ENCODE measurements at regions not wholly inside any gene's neighbourhood (a gene's known extent, or its start where the extent isn't known, plus 50 kb on each side); places are given as distances from the start of the nearest gene placed in this dataset.
"Not testable (repeated sequence)": the region's sequence is repeated elsewhere in the genome, so short reads cannot be mapped to it uniquely, and the experiment has no call there.

DNA sequence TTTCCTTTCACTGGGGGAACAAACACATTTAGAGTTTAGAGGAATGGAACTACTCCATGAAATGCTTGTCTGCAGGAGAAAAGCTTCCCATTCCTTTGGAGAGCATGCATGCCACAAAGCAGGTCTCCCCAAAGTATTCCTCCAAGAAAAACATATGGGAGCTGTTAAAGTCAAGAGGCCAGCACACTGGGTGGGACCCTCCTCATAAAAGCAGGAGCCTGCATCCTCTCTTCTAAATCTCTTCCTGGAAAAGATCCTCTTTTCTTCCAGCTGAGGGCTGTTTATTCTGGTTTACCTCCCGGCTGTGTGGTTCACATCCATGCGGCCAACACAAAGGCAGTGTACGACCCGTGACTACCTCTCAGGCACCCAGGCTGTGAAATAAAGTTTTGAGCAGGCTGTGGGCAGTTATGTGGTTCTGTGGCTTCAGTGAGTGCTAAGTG is 103.4 kb downstream of the TENT5C start:
- Histone ChIP-seq H3K4me3 (ENCODE audit: low read length) (no peak overlapping the region), H4K20me1 (ENCODE audit: control insufficient read depth, insufficient read depth, low read depth, low read length) (no peaks in the 10 kb centered on the region), H3F3A (ENCODE audit: control insufficient read depth, insufficient read depth) (no peaks in the 10 kb centered on the region), H3K79me2 (ENCODE audit: control insufficient read depth, low read length) (no peaks in the 10 kb centered on the region), H3K27ac (ENCODE audit: low read depth, low read length) (no peak overlapping the region), H3K9me2 (replicated peaks; ENCODE audit: control insufficient read depth, low read length) (no peaks in the 10 kb centered on the region), H3K4me2 (ENCODE audit: low read length) (no peak overlapping the region), H3K36me3 (ENCODE audit: control insufficient read depth, low read length) (no peaks in the 10 kb centered on the region), H3K4me1 (ENCODE audit: control insufficient read depth, low read length) (no peaks in the 10 kb centered on the region), H3K9me3 (ENCODE audit: control insufficient read depth, insufficient read depth, low read length) (no peaks in the 10 kb centered on the region), H3K27me3 (ENCODE audit: control insufficient read depth, low read length) (no peaks in the 10 kb centered on the region)
- TF ChIP-seq, protein P1, sequence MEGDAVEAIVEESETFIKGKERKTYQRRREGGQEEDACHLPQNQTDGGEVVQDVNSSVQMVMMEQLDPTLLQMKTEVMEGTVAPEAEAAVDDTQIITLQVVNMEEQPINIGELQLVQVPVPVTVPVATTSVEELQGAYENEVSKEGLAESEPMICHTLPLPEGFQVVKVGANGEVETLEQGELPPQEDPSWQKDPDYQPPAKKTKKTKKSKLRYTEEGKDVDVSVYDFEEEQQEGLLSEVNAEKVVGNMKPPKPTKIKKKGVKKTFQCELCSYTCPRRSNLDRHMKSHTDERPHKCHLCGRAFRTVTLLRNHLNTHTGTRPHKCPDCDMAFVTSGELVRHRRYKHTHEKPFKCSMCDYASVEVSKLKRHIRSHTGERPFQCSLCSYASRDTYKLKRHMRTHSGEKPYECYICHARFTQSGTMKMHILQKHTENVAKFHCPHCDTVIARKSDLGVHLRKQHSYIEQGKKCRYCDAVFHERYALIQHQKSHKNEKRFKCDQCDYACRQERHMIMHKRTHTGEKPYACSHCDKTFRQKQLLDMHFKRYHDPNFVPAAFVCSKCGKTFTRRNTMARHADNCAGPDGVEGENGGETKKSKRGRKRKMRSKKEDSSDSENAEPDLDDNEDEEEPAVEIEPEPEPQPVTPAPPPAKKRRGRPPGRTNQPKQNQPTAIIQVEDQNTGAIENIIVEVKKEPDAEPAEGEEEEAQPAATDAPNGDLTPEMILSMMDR (IDR thresholded peaks at IDR 0.05; ENCODE audit: low read depth, low read length, poor library complexity, severe bottlenecking): no peak
- no peak for TF ChIP-seq EZH2phosphoT487 (IDR thresholded peaks at IDR 0.05; ENCODE audit: borderline replicate concordance, low read length)

DNA sequence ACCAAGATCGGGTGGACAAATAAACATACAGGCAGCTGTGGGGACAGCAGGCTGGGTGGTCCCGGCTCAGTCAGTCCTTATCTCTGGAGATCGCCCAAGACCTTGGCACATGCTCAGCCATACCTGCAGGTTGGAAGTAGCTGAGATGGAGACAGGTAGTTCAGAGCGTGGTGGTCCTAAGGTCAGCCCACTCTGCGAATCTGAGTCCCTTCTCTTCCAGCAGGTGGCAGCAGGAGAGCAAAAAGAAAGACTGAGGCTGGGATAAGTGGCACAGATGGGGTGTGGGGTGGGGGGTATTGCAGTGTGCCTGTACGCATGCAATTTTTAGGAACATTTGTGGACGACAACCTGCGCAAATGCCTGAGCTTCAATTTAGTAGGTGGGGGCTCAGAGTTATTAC is 104.9 kb downstream of the TENT5C start:
- Histone ChIP-seq H3K9me2 (replicated peaks; ENCODE audit: control insufficient read depth, low read length) (no peaks in the 10 kb centered on the region), H3K4me2 (ENCODE audit: low read length) (no peak overlapping the region), H3K9me3 (ENCODE audit: control insufficient read depth, insufficient read depth, low read length) (no peaks in the 10 kb centered on the region), H3K27ac (ENCODE audit: low read depth, low read length) (no peak overlapping the region), H3K36me3 (ENCODE audit: control insufficient read depth, low read length) (no peaks in the 10 kb centered on the region), H3K4me1 (ENCODE audit: control insufficient read depth, low read length) (no peaks in the 10 kb centered on the region), H3K4me3 (ENCODE audit: low read length) (no peak overlapping the region), H3K27me3 (ENCODE audit: control insufficient read depth, low read length) (no peaks in the 10 kb centered on the region), H3K79me2 (ENCODE audit: control insufficient read depth, low read length) (no peaks in the 10 kb centered on the region), H3F3A (ENCODE audit: control insufficient read depth, insufficient read depth) (no peaks in the 10 kb centered on the region), H4K20me1 (ENCODE audit: control insufficient read depth, insufficient read depth, low read depth, low read length) (no peaks in the 10 kb centered on the region)
- TF ChIP-seq, protein P1 (IDR thresholded peaks at IDR 0.05; ENCODE audit: low read depth, low read length, poor library complexity, severe bottlenecking): peak; percentile 64
- no peak for TF ChIP-seq EZH2phosphoT487 (IDR thresholded peaks at IDR 0.05; ENCODE audit: borderline replicate concordance, low read length)

DNA sequence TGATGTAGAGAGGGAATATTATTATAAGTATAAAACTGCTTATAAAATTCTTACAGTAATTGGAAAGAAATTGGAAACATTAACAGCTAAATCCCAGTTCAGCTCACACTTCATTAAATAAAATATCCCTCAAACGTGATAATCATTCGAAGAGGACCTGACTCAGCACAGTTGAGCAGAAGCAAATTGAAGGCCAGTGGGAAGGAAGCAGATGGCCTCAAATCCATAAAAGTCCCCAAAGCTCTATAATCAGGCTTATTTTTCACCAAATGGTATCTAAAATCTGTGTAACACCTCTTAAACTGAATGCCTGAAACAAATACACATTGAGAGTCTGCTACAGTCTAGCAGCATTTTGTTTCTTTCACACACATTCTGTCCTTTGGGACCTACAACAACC is 106.8 kb downstream of the TENT5C start:
- no peak for TF ChIP-seq EZH2phosphoT487 (IDR thresholded peaks at IDR 0.05; ENCODE audit: borderline replicate concordance, low read length)
- TF ChIP-seq, protein P1 (IDR thresholded peaks at IDR 0.05; ENCODE audit: low read depth, low read length, poor library complexity, severe bottlenecking): no peak
- Histone ChIP-seq H3F3A (ENCODE audit: control insufficient read depth, insufficient read depth) (no peaks in the 10 kb centered on the region), H3K4me2 (ENCODE audit: low read length) (no peak overlapping the region), H3K4me3 (ENCODE audit: low read length) (no peak overlapping the region), H3K9me2 (replicated peaks; ENCODE audit: control insufficient read depth, low read length) (no peaks in the 10 kb centered on the region), H3K36me3 (ENCODE audit: control insufficient read depth, low read length) (no peaks in the 10 kb centered on the region), H3K4me1 (ENCODE audit: control insufficient read depth, low read length) (no peaks in the 10 kb centered on the region), H3K27ac (ENCODE audit: low read depth, low read length) (no peak overlapping the region), H3K79me2 (ENCODE audit: control insufficient read depth, low read length) (no peaks in the 10 kb centered on the region), H3K27me3 (ENCODE audit: control insufficient read depth, low read length) (no peaks in the 10 kb centered on the region), H4K20me1 (ENCODE audit: control insufficient read depth, insufficient read depth, low read depth, low read length) (no peaks in the 10 kb centered on the region), H3K9me3 (ENCODE audit: control insufficient read depth, insufficient read depth, low read length) (no peaks in the 10 kb centered on the region)

GRCh38 chr1:117714546-117714945 is 108.7 kb downstream of the TENT5C start:
- no peaks in the 10 kb centered on the region for H3K9me3 ChIP-seq (ENCODE audit: control insufficient read depth, insufficient read depth, low read length)
- no peaks in the 10 kb centered on the region for H3K9me2 ChIP-seq (replicated peaks; ENCODE audit: control insufficient read depth, low read length)
- H3F3A ChIP-seq (ENCODE audit: control insufficient read depth, insufficient read depth): no peaks in the 10 kb centered on the region
- H3K4me1 ChIP-seq (ENCODE audit: control insufficient read depth, low read length): no peaks in the 10 kb centered on the region
- no peaks in the 10 kb centered on the region for H3K36me3 ChIP-seq (ENCODE audit: control insufficient read depth, low read length)
- H3K4me2 ChIP-seq (ENCODE audit: low read length): no peak overlapping the region
- no peak for TF ChIP-seq EZH2phosphoT487 (IDR thresholded peaks at IDR 0.05; ENCODE audit: borderline replicate concordance, low read length)
- TF ChIP-seq, protein P1 (IDR thresholded peaks at IDR 0.05; ENCODE audit: low read depth, low read length, poor library complexity, severe bottlenecking): no peak
- no peak overlapping the region for H3K4me3 ChIP-seq (ENCODE audit: low read length)
- no peak overlapping the region for H3K27ac ChIP-seq (ENCODE audit: low read depth, low read length)
- no peaks in the 10 kb centered on the region for H4K20me1 ChIP-seq (ENCODE audit: control insufficient read depth, insufficient read depth, low read depth, low read length)
- H3K79me2 ChIP-seq (ENCODE audit: control insufficient read depth, low read length): no peaks in the 10 kb centered on the region
- no peaks in the 10 kb centered on the region for H3K27me3 ChIP-seq (ENCODE audit: control insufficient read depth, low read length)

DNA sequence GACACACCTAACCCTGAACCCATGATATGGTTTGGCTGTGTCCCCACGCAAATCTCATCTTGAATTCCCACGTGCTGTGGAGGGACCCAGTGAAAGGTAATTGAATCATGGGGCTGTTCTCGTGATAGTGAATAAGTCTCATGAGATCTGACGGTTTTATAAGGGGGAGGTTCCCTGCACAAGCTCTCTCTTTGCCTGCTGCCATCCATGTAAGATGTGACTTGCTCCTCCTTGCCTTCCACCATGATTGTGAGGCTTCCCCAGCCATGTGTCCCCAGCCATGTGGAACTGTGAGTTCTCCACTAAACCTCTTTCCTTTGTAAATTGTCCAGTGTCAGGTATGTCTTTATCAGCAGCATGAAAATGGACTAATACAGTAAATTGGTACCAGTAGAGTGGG is 110.2 kb downstream of the TENT5C start:
- H3K27ac ChIP-seq (ENCODE audit: low read depth, low read length); H3K79me2 ChIP-seq (ENCODE audit: control insufficient read depth, low read length); H3K4me2 ChIP-seq (ENCODE audit: low read length); H3F3A ChIP-seq (ENCODE audit: control insufficient read depth, insufficient read depth); H3K4me3 ChIP-seq (ENCODE audit: low read length); H3K36me3 ChIP-seq (ENCODE audit: control insufficient read depth, low read length); H3K9me2 ChIP-seq (replicated peaks; ENCODE audit: control insufficient read depth, low read length); H3K9me3 ChIP-seq (ENCODE audit: control insufficient read depth, insufficient read depth, low read length); H4K20me1 ChIP-seq (ENCODE audit: control insufficient read depth, insufficient read depth, low read depth, low read length); H3K27me3 ChIP-seq (ENCODE audit: control insufficient read depth, low read length); H3K4me1 ChIP-seq (ENCODE audit: control insufficient read depth, low read length): not testable (repeated sequence)
